CD14-positive monocyte (primary cell): ENCODE measurements at regions not wholly inside any gene's neighbourhood (a gene's known extent, or its start where the extent isn't known, plus 50 kb on each side); places are given as distances from the start of the nearest gene placed in this dataset.

Experiments used
- DNase-seq, 3 donors: peaks; one replicate each; pipeline ENCODE4 v3.0.0-alpha.2; 2011 to 2022
- H2AFZ ChIP-seq: 2 replicates; pipeline ENCODE4 v1.6.0; 2012; ENCODE audit warnings: mild to moderate bottlenecking, low read depth, low read length, inconsistent platforms; ENCODE audit not compliant: insufficient read depth, poor library complexity, severe bottlenecking
- H3K27ac ChIP-seq, 2 donors: 1 replicate in 1 of 2; 2 replicates in 1 of 2; pipeline ENCODE4 v1.5.1; 2012 to 2013; ENCODE audit warnings: low read length in 2 of 2, control low read depth in 1 of 2, inconsistent platforms in 1 of 2, low read depth in 1 of 2, mild to moderate bottlenecking in 1 of 2
- H3K27me3 ChIP-seq, 2 donors: one replicate each; pipeline versions ENCODE4 v1.6.0 to v1.6.1; 2011 to 2013; ENCODE audit warnings: low read length in 2 of 2; ENCODE audit not compliant: control insufficient read depth in 2 of 2, insufficient read depth in 2 of 2
- H3K36me3 ChIP-seq, 2 donors: replicated peaks in 1 of 2; 1 replicate in 1 of 2; 2 replicates in 1 of 2; pipeline versions ENCODE4 v1.5.1 to v1.6.1; 2012 to 2013; ENCODE audit warnings: low read length in 2 of 2, control low read depth in 1 of 2, inconsistent platforms in 1 of 2, mild to moderate bottlenecking in 1 of 2; ENCODE audit not compliant: insufficient read depth in 2 of 2, control insufficient read depth in 1 of 2
- H3K4me1 ChIP-seq, 2 donors: 1 replicate in 1 of 2; 2 replicates in 1 of 2; pipeline versions ENCODE4 v1.5.1 to v1.6.1; 2012 to 2013; ENCODE audit warnings: low read length in 2 of 2, control low read depth in 1 of 2, inconsistent platforms in 1 of 2, mild to moderate bottlenecking in 1 of 2, moderate library complexity in 1 of 2; ENCODE audit not compliant: insufficient read depth in 2 of 2, control insufficient read depth in 1 of 2
- H3K4me2 ChIP-seq: replicated peaks from 2 replicates; pipeline ENCODE3; 2012; ENCODE audit warnings: low read length, moderate library complexity, mild to moderate bottlenecking; ENCODE audit not compliant: poor library complexity, severe bottlenecking; ENCODE audit errors: extremely low read depth
- H3K4me3 ChIP-seq, 3 experiments: fragments of 200-600 bp in 1 of 3; sonication (generic) in 1 of 3; replicated peaks in 1 of 3; 1 replicate in 2 of 3; 2 replicates in 1 of 3; pipeline ENCODE4 v1.5.1; 2011 to 2013; ENCODE audit warnings: low read length in 3 of 3, mild to moderate bottlenecking in 3 of 3, control low read depth in 2 of 3, low read depth in 2 of 3, inconsistent platforms in 1 of 3, moderate library complexity in 1 of 3
- H3K79me2 ChIP-seq: 2 replicates; pipeline ENCODE4 v1.6.0; 2012; ENCODE audit warnings: mild to moderate bottlenecking, control low read depth, inconsistent platforms, low read length, moderate library complexity; ENCODE audit not compliant: insufficient read depth
- H3K9ac ChIP-seq: 2 replicates; pipeline ENCODE4 v1.6.0; 2017; ENCODE audit warnings: low read length, mild to moderate bottlenecking; ENCODE audit not compliant: insufficient read depth, poor library complexity, severe bottlenecking
- H3K9me3 ChIP-seq, 2 donors: replicated peaks in 1 of 2; 1 replicate in 1 of 2; 2 replicates in 1 of 2; pipeline versions ENCODE4 v1.5.1 to v1.6.1; 2012 to 2013; ENCODE audit warnings: low read length in 2 of 2, control low read depth in 1 of 2; ENCODE audit not compliant: control insufficient read depth in 1 of 2, insufficient read depth in 1 of 2
- H4K20me1 ChIP-seq: 2 replicates; pipeline ENCODE4 v1.6.0; 2012; ENCODE audit warnings: mild to moderate bottlenecking, low read length, control low read depth, moderate library complexity; ENCODE audit not compliant: insufficient read depth
- H3K27ac Mint-ChIP-seq, 7 donors: one replicate each; pipeline ENCODE4 v1.8.0; 2020; ENCODE audit warnings: mild to moderate bottlenecking in 7 of 7, mixed read lengths in 7 of 7, moderate library complexity in 6 of 7, inconsistent platforms in 2 of 7
- H3K27me3 Mint-ChIP-seq, 3 donors: one replicate each; pipeline ENCODE4 v1.8.0; 2021 to 2022; ENCODE audit warnings: low read depth in 3 of 3, mild to moderate bottlenecking in 3 of 3, mixed read lengths in 3 of 3, moderate library complexity in 3 of 3, inconsistent platforms in 1 of 3
- H3K36me3 Mint-ChIP-seq, 2 donors: one replicate each; pipeline ENCODE4 v1.8.0; 2020; ENCODE audit warnings: mixed read lengths in 2 of 2, inconsistent platforms in 1 of 2, mild to moderate bottlenecking in 1 of 2
- H3K4me1 Mint-ChIP-seq: one replicate; pipeline ENCODE4 v1.8.0; 2020; ENCODE audit warnings: mild to moderate bottlenecking, mixed read lengths
- H3K4me3 Mint-ChIP-seq, 2 donors: one replicate each; pipeline ENCODE4 v1.8.0; 2020; ENCODE audit warnings: mild to moderate bottlenecking in 2 of 2, mixed read lengths in 2 of 2, moderate library complexity in 1 of 2
- H3K9me3 Mint-ChIP-seq, 7 donors: one replicate each; pipeline ENCODE4 v1.8.0; 2020 to 2022; ENCODE audit warnings: mixed read lengths in 7 of 7, mild to moderate bottlenecking in 6 of 7, moderate library complexity in 6 of 7, inconsistent platforms in 2 of 7
- CTCF ChIP-seq: fragments of 200-600 bp; IDR thresholded peaks from one replicate; pipeline ENCODE4 v1.8.0; 2022; ENCODE audit warnings: antibody characterized with exemption, mild to moderate bottlenecking
- WGBS: methylation state at CpG from one replicate; pipeline ENCODE4 v1.1.5; 2013; ENCODE audit warnings: missing lambda C conversion rate; ENCODE audit not compliant: insufficient coverage; 5-methylcytosine and 5-hydroxymethylcytosine counted together
- intact Hi-C, 2 donors: fragments of 100-400 bp; cut with micrococcal nuclease; formaldehyde crosslinking; loops; one replicate each; pipeline versions ENCODE4 v1.15.0 to v1.15.1; 2023

- H4K20me1 ChIP-seq, result no peaks in the 10 kb centered on the region
- H2AFZ ChIP-seq, result no peak overlapping the region
- H3K4me3 Mint-ChIP-seq, result no peak overlapping the region
- H3K4me3 ChIP-seq, result no peak overlapping the region
- no peak for TF ChIP-seq CTCF
- peaks cover 13 to 20% of the 10 kb centered on the region in 2 donors for H3K36me3 Mint-ChIP-seq
- peaks cover 0 to 6% (median 3%) of the 10 kb centered on the region in 7 donors for H3K9me3 Mint-ChIP-seq
- no peaks in the 10 kb centered on the region for H3K79me2 ChIP-seq
- H3K27me3 Mint-ChIP-seq, result peaks cover 0 to 5% (median 4%) of the 10 kb centered on the region in 3 donors
- no peak overlapping the region for H3K27ac ChIP-seq
- no peak overlapping the region for H3K4me2 ChIP-seq
- H3K27me3 ChIP-seq, result no peaks in the 10 kb centered on the region
- H3K36me3 ChIP-seq, result no peaks in the 10 kb centered on the region
- DNase-seq, result no peak
- H3K9me3 ChIP-seq, result no peaks in the 10 kb centered on the region
- intact Hi-C loops, result no loop called here
- peak overlapping the region in 1 of 7 donors; percentile 36 for H3K27ac Mint-ChIP-seq
- 0% methylated on average over 1 of the region's 2 CpGs for WGBS
- H3K9ac ChIP-seq, result no peak overlapping the region
- peaks cover 22 to 23% of the 10 kb centered on the region in 2 donors for H3K4me1 ChIP-seq
- peaks cover 39% of the 10 kb centered on the region for H3K4me1 Mint-ChIP-seq
Measured at GRCh38 chr14:99026471-99026870, 245.5 kb downstream of the BCL11B start.

GRCh38 chr14:99028041-99028440, 244.0 kb downstream of the BCL11B start:
- Mint-ChIP-seq H3K9me3 (peaks cover 2 to 18% (median 12%) of the 10 kb centered on the region in 7 donors), H3K27ac (peak overlapping the region in 1 of 7 donors; percentile 26), H3K36me3 (peaks cover 27 to 29% of the 10 kb centered on the region in 2 donors), H3K4me3 (no peak overlapping the region), H3K27me3 (peaks cover 0 to 5% (median 4%) of the 10 kb centered on the region in 3 donors), H3K4me1 (peaks cover 24% of the 10 kb centered on the region)
- 100% methylated on average over 5 of the region's 6 CpGs for WGBS
- H3K27ac ChIP-seq, result no peak overlapping the region
- no peak overlapping the region for H3K4me2 ChIP-seq
- H3K4me1 ChIP-seq, result peaks cover 6 to 8% of the 10 kb centered on the region in 2 donors
- no peaks in the 10 kb centered on the region for H3K79me2 ChIP-seq
- TF ChIP-seq CTCF, result no peak
- intact Hi-C loops, result no loop called here
- no peak for DNase-seq
- peaks cover 0 to 6% of the 10 kb centered on the region in 2 donors for H3K9me3 ChIP-seq
- no peak overlapping the region for H3K9ac ChIP-seq
- no peak overlapping the region for H3K4me3 ChIP-seq
- H3K27me3 ChIP-seq, result no peaks in the 10 kb centered on the region
- no peaks in the 10 kb centered on the region for H3K36me3 ChIP-seq
- H2AFZ ChIP-seq, result no peak overlapping the region
- H4K20me1 ChIP-seq, result no peaks in the 10 kb centered on the region
